Spleen (tissue), 11 donors: ENCODE measurements at regions not wholly inside any gene's neighbourhood (a gene's known extent, or its start where the extent isn't known, plus 50 kb on each side); places are given as distances from the start of the nearest gene placed in this dataset.

Experiments used
- DNase-seq: peaks from one replicate; pipeline ENCODE4 v3.0.0-alpha.2; 2020
- H3K27ac ChIP-seq, 8 donors: fragments of 200-600 bp; sonication (generic) in 7 of 8; 1 replicate in 4 of 8; 2 replicates in 4 of 8; pipeline versions ENCODE4 v1.5.0 to v1.8.0; 2016 to 2021; ENCODE audit warnings: inconsistent platforms in 4 of 8, mild to moderate bottlenecking in 4 of 8, moderate library complexity in 1 of 8
- H3K27me3 ChIP-seq, 7 donors: fragments of 200-600 bp; sonication (generic) in 6 of 7; replicated peaks in 1 of 7; 1 replicate in 4 of 7; 2 replicates in 3 of 7; pipeline versions ENCODE4 v1.5.0 to v1.8.0; 2016 to 2021; ENCODE audit warnings: inconsistent platforms in 3 of 7, mild to moderate bottlenecking in 1 of 7
- H3K36me3 ChIP-seq, 6 donors: fragments of 200-600 bp; sonication (generic) in 5 of 6; 1 replicate in 4 of 6; 2 replicates in 2 of 6; pipeline versions ENCODE4 v1.5.0 to v1.8.0; 2016 to 2021; ENCODE audit warnings: inconsistent platforms in 2 of 6
- H3K4me1 ChIP-seq, 6 donors: fragments of 200-600 bp; sonication (generic) in 5 of 6; 1 replicate in 3 of 6; 2 replicates in 3 of 6; pipeline versions ENCODE4 v1.5.0 to v1.8.0; 2016 to 2021; ENCODE audit warnings: inconsistent platforms in 3 of 6
- H3K4me3 ChIP-seq, 8 donors: fragments of 200-600 bp; sonication (generic) in 7 of 8; 1 replicate in 4 of 8; 2 replicates in 4 of 8; pipeline versions ENCODE4 v1.5.0 to v1.8.0; 2016 to 2021; ENCODE audit warnings: inconsistent platforms in 4 of 8, mild to moderate bottlenecking in 4 of 8, moderate library complexity in 2 of 8
- H3K9me3 ChIP-seq, 8 donors: fragments of 200-600 bp; sonication (generic) in 7 of 8; 1 replicate in 4 of 8; 2 replicates in 4 of 8; pipeline versions ENCODE4 v1.5.0 to v1.8.0; 2016 to 2021; ENCODE audit warnings: inconsistent platforms in 4 of 8
- POLR2A ChIP-seq, 3 donors: fragments of 450-650 bp; IDR thresholded peaks; one replicate each; pipeline ENCODE4 v1.5.1; 2017; ENCODE audit warnings: antibody characterized with exemption in 3 of 3, mild to moderate bottlenecking in 1 of 3
- POLR2AphosphoS5 ChIP-seq, 3 donors: sonication (generic); formaldehyde crosslinking; IDR thresholded peaks; one replicate each; pipeline ENCODE4 v1.5.1; 2017; ENCODE audit warnings: antibody characterized with exemption in 3 of 3
- WGBS, 5 donors: extraction: QIAGEN DNeasy Blood & Tissue Kit in 3 of 5; methylation state at CpG; one replicate each; pipeline versions ENCODE4 v1.1.5 to v1.1.7; 2013 to 2018; 5-methylcytosine and 5-hydroxymethylcytosine counted together
- intact Hi-C: fragments of 100-400 bp; cut with DNase I; formaldehyde crosslinking; loops from one replicate; pipeline ENCODE4 v1.15.0; 2023; ENCODE audit warnings: low total_unique reads
- TF ChIP-seq, protein P1 (sequence below), 11 experiments: fragments of 200-600 bp in 7 of 11; fragments of 450-650 bp in 4 of 11; sonication (generic) in 4 of 11; IDR thresholded peaks in 8 of 11; conservative IDR thresholded peaks in 3 of 11; 1 replicate in 7 of 11; 2 replicates in 4 of 11; pipeline versions ENCODE4 v1.4.0 to v1.8.0; 2016 to 2021; ENCODE audit warnings: antibody characterized with exemption in 11 of 11, inconsistent platforms in 4 of 11, mild to moderate bottlenecking in 1 of 11
- donor health status: healthy with polysubstance abuse.
- donor health status: DM: no; HTN: no; CAD: no; lungs with moderate emphysema.
- donor health status: DM: no; HTN: no; CAD: no.
- donor health status: Bipolar disorder and iron deficiency.
- donor health status: healthy.
- donor health status: DM: no; HTN: no; CAD: no.
- donor health status: DM: yes; HTN: yes; CAD: no.

DNA sequence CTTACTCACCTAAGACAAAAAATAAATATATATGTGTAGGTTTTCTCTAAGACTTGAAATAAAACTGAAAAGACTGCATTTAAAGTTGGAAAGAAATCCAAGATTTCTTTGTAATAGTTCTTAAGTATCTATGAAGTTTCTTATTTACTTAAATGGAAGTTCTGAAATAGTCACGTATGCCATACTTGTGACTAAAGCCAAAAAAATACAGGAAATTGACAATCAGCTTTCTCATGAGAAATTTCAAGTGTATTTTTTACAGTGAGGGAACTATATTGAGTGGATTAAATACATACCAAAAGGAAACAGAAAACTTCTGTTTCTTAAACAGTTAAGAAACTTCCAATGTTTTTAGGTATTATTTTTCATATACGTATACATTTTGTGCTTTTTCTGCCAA is 188.1 kb downstream of the DPY19L2 start:
- intact Hi-C loops, result no loop called here
- WGBS, 5 donors, result 41 to 60% (median 54%) methylated on average over 2 of the region's 2 CpGs

DNA sequence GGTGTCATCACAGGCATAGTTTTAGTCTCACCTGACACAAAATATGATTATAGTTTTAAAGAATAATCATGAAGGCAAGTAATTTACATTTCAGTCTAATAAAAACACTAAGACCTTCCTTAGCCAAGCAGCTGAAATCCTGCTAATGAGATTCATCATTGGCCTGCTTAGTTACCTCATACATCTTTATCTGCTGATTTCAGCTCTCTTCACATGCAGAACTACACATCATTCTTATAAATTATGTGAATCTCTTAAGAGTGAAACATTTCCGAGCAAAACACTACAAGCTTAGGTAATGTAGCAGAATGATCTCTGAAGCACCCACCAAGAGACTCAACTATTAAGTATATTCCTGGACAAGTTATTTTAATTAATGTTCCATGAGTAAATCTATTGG is 198.1 kb downstream of the DPY19L2 start:
- no peak for DNase-seq
- Histone ChIP-seq H3K27ac (no peak overlapping the region), H3K9me3 (peaks cover 0 to 5% (median 0%) of the 10 kb centered on the region in 8 donors), H3K4me3 (no peak overlapping the region), H3K4me1 (no peaks in the 10 kb centered on the region), H3K36me3 (no peaks in the 10 kb centered on the region), H3K27me3 (no peaks in the 10 kb centered on the region)
- intact Hi-C loops, result no loop called here
- WGBS, 5 donors, result 88 to 100% (median 95%) methylated on average over 1 of the region's 1 CpG
- TF ChIP-seq, protein P1, sequence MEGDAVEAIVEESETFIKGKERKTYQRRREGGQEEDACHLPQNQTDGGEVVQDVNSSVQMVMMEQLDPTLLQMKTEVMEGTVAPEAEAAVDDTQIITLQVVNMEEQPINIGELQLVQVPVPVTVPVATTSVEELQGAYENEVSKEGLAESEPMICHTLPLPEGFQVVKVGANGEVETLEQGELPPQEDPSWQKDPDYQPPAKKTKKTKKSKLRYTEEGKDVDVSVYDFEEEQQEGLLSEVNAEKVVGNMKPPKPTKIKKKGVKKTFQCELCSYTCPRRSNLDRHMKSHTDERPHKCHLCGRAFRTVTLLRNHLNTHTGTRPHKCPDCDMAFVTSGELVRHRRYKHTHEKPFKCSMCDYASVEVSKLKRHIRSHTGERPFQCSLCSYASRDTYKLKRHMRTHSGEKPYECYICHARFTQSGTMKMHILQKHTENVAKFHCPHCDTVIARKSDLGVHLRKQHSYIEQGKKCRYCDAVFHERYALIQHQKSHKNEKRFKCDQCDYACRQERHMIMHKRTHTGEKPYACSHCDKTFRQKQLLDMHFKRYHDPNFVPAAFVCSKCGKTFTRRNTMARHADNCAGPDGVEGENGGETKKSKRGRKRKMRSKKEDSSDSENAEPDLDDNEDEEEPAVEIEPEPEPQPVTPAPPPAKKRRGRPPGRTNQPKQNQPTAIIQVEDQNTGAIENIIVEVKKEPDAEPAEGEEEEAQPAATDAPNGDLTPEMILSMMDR (IDR thresholded peaks at IDR 0.05 in 8 of 11, conservative IDR thresholded peaks at IDR 0.05 in 3 of 11), result no peak
- no peak for TF ChIP-seq POLR2AphosphoS5 (IDR thresholded peaks at IDR 0.05)
- no peak for TF ChIP-seq POLR2A (IDR thresholded peaks at IDR 0.05)

More for the DNA sequence above, 188.1 kb downstream of the DPY19L2 start:
- no peaks in the 10 kb centered on the region for H3K4me1 ChIP-seq
- H3K27ac ChIP-seq, result peak overlapping the region in 3 of 8 donors; percentile 26 to 34 (median 29)
- no peaks in the 10 kb centered on the region for H3K9me3 ChIP-seq
- H3K4me3 ChIP-seq, result no peak overlapping the region
- H3K27me3 ChIP-seq, result no peaks in the 10 kb centered on the region
- no peak for DNase-seq
- TF ChIP-seq, protein P1 (IDR thresholded peaks at IDR 0.05 in 8 of 11, conservative IDR thresholded peaks at IDR 0.05 in 3 of 11), result no peak
- H3K36me3 ChIP-seq, result no peaks in the 10 kb centered on the region

DNA sequence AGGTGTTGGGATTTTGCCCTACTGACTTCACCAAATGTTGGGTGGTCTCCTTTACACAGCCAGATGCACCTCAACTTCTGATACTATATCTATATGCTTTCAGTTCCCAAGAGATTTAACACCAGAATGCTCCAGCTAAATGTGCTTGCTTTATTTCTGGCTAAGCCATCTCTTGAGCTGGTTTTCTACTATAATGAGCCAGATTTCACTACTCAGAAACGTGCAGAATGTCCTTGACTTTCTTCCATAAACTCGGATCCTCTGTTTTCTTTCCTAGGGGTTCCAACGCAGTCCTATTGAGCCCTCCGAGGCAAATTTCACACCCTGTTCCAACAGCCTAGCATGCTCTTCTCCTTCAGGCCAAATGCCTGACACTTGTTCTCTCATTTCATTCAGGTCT is 200.3 kb downstream of the DPY19L2 start:
- 60 to 80% (median 73%) methylated on average over 4 of the region's 4 CpGs for WGBS, 5 donors
- no peak for DNase-seq
- TF ChIP-seq POLR2AphosphoS5 (IDR thresholded peaks at IDR 0.05) (no peak), POLR2A (IDR thresholded peaks at IDR 0.05) (no peak)
- TF ChIP-seq, protein P1 (IDR thresholded peaks at IDR 0.05 in 8 of 11, conservative IDR thresholded peaks at IDR 0.05 in 3 of 11), result no peak
- Histone ChIP-seq H3K4me3 (no peak overlapping the region), H3K27ac (no peak overlapping the region), H3K36me3 (no peaks in the 10 kb centered on the region), H3K4me1 (no peaks in the 10 kb centered on the region), H3K9me3 (peaks cover 0 to 13% (median 0%) of the 10 kb centered on the region in 8 donors), H3K27me3 (no peaks in the 10 kb centered on the region)
- intact Hi-C loops, result no loop called here

DNA sequence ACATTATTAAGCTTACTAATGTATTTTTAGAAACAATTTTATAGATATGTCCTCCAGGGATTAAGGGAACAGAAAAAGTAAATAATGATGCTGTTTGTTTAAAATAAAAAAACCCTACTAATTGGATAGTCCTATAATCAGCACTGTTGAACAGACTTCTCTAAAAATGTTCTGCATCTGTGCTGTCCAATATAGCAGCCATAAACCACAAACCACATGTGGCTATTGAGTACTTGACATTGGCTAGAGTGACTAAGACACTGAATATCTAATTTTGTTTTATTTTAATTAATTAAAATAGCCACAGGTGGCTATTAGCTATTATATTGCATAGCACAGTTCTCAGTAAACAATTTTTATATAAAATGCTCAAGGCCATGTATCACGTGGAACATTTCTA is 210.4 kb downstream of the DPY19L2 start:
- intact Hi-C loops, result no loop called here
- H3K9me3 ChIP-seq, result peaks cover 0 to 5% (median 0%) of the 10 kb centered on the region in 8 donors
- no peak overlapping the region for H3K27ac ChIP-seq
- no peak overlapping the region for H3K4me3 ChIP-seq
- H3K27me3 ChIP-seq, result no peaks in the 10 kb centered on the region
- no peaks in the 10 kb centered on the region for H3K4me1 ChIP-seq
- DNase-seq, result no peak
- no peaks in the 10 kb centered on the region for H3K36me3 ChIP-seq
- WGBS, 5 donors, result 67 to 91% (median 72%) methylated on average over 1 of the region's 1 CpG
- TF ChIP-seq POLR2A (IDR thresholded peaks at IDR 0.05) (no peak), POLR2AphosphoS5 (IDR thresholded peaks at IDR 0.05) (no peak)
- TF ChIP-seq, protein P1 (IDR thresholded peaks at IDR 0.05 in 8 of 11, conservative IDR thresholded peaks at IDR 0.05 in 3 of 11), result no peak
